C4-2B (cell line): ENCODE measurements at regions not wholly inside any gene's neighbourhood (a gene's known extent, or its start where the extent isn't known, plus 50 kb on each side); places are given as distances from the start of the nearest gene placed in this dataset.

Experiments used
- ZFX ChIP-seq: fragments of 450-650 bp; IDR thresholded peaks from 2 replicates; pipeline ENCODE4 v1.6.1; 2017
- TF ChIP-seq, protein P1 (sequence below): fragments of 450-650 bp; conservative IDR thresholded peaks from 2 replicates; pipeline ENCODE4 v1.5.1; 2017; ENCODE audit warnings: mild to moderate bottlenecking

GRCh38 chr7:36084485-36085091, 68.5 kb upstream of the EEPD1 start:
- TF ChIP-seq, protein P1, sequence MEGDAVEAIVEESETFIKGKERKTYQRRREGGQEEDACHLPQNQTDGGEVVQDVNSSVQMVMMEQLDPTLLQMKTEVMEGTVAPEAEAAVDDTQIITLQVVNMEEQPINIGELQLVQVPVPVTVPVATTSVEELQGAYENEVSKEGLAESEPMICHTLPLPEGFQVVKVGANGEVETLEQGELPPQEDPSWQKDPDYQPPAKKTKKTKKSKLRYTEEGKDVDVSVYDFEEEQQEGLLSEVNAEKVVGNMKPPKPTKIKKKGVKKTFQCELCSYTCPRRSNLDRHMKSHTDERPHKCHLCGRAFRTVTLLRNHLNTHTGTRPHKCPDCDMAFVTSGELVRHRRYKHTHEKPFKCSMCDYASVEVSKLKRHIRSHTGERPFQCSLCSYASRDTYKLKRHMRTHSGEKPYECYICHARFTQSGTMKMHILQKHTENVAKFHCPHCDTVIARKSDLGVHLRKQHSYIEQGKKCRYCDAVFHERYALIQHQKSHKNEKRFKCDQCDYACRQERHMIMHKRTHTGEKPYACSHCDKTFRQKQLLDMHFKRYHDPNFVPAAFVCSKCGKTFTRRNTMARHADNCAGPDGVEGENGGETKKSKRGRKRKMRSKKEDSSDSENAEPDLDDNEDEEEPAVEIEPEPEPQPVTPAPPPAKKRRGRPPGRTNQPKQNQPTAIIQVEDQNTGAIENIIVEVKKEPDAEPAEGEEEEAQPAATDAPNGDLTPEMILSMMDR: no peak; the same call in 1 of the 2 replicates
- TF ChIP-seq ZFX: no peak
